ENCODE measurements at regions not wholly inside any gene's neighbourhood (a gene's known extent, or its start where the extent isn't known, plus 50 kb on each side); places are given as distances from the start of the nearest gene placed in this dataset.

GRCh38 chr22:27298332-27298731, 503.2 kb downstream of the MN1 start:
- no peak for TF ChIP-seq CTCF (conservative IDR thresholded peaks at IDR 0.05; ENCODE audit: low read depth, low read length)
- TF ChIP-seq EZH2 (IDR thresholded peaks at IDR 0.05; ENCODE audit: borderline replicate concordance, low read depth, low read length, poor library complexity, severe bottlenecking): no peak

Data from A673 (cell line).